ENCODE measurements at regions not wholly inside any gene's neighbourhood (a gene's known extent, or its start where the extent isn't known, plus 50 kb on each side); places are given as distances from the start of the nearest gene placed in this dataset.
"Not testable (repeated sequence)": the region's sequence is repeated elsewhere in the genome, so short reads cannot be mapped to it uniquely, and the experiment has no call there.

DNA sequence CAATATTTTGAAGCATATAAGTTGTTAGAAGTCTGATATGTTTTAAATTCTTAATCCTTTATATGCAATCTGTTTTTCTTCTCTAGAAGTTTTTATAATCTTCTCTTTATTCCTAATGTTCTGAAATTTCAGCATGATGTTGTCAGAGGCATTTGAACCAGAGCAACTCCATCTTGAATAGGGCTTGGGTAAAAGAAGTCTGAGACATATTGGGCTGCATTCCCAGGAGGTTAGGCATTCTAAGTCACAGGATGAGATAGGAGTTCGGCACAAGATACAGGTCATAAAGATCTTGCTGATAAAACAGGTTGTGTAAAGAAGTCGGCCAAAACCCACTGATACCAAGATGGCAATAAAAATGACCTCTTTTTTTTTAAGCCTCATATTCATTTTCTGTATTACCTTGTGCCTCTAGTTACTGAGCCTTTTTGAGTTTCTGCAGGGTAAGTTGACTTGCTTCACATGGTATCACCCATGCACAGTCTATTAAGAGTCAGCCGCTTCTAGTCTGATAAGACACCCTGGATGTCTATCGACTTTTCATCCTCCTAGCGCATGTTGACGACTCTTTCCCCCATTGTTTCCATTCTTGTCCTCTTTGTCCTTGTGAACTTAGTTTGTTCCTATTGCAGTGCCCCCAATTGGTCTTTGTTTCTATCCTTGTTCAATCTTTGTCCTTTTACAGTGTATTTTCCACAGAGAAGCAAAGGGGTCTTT is 80.8 kb upstream of the RNU6-1 start:
- DNase-seq (ENCODE audit: low read depth): no peak

DNA sequence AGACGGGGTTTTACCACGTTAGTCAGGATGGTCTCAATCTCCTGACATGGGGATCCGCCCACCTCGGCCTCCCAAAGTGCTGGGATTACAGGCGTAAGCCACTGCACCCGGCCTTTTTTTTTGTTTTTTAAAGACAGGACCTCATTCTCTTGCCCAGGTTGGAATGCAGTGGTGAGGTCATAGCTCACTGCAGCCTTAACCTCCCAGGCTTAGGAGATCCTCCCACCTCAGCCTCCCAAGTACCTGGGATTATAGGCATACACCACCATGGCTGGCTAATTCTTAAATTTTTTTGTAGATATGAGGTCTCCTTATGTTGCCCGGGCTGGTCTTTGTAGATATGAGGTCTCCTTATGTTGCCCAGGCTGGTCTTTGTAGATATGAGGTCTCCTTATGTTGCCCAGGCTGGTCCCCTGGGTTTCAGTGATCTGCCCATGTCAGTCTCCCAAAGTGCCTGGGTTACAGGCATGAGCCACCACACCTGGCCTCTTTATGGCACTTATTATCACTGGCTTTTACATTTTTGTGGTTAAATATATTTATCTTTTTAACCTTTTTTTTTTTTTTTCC is 82.3 kb upstream of the RNU6-1 start:
- DNase-seq (ENCODE audit: low read depth): no peak

DNA sequence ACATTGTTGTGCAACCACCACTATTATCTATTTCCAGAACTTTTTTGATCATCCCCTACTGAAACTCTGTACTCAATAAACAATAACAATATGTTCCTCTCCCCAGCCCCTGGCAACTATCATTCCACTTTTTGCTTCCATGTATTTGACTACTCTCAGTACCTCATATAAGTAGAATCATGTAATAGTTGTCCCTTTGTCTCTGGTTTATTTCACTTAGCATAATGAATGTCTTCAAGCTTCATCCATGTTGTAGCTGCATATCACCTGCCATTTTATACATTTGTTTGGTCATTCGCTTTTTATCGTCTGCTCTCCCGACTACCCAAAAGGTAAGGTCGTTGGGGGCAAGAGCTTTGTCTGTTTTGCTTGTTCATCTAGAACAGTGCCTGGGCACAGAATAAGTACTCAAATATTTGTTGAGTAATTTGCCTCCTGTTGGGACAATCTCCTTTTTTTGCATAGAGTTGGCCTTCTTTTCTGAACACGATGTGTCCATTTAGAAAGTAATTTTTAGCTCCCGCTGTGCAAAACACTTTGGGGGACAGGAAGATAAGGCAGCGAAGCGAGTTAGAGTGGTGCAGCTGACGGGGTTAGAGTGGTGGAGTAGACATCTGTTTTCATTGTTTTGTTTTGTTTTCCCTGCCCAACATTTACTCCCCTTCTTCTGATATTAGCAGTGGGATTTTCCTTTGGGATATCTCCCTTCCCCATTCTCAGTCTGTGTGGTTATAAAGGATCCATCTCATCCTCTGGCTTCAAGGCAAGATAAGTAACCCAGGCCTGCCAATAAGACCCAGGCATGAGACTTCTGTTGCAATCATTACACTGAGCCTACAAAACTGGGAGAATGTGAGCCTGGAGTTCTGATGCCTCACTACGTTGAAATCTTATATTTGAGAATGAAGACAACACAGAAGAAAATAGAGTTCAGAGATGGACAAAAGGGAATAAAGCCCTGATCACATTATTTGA is 83.4 kb upstream of the RNU6-1 start:
- DNase-seq (ENCODE audit: low read depth): no peak

DNA sequence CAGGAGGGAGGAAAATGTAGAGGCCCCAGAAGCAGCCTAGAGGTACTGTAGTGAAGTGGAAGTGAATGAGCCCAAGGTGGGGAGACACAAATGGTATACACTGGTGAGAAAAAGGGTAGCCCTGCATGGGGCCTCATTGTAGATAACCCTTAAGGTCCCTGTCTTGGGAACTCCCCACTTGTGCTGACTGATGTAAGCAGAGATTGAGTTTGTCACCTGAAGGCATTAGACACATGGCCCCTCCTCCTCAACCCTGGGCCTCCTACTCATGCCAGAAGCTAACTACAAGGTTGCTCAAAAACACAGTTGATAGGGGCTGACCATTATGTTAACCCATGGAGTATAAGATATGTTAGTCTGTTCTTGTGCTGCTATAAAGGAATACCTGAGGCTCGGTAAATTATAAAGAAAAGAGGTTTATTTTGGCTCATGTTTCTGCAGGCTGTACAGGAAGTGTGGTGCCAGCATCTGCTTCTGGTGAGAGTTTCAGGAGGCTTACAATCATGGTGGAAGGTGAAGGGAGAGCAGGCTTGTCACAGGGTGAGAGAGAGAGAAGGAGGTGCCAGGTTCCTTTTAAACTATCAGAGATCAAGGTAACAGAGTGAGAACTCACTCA is 84.6 kb upstream of the RNU6-1 start:
- DNase-seq (ENCODE audit: low read depth): no peak

DNA sequence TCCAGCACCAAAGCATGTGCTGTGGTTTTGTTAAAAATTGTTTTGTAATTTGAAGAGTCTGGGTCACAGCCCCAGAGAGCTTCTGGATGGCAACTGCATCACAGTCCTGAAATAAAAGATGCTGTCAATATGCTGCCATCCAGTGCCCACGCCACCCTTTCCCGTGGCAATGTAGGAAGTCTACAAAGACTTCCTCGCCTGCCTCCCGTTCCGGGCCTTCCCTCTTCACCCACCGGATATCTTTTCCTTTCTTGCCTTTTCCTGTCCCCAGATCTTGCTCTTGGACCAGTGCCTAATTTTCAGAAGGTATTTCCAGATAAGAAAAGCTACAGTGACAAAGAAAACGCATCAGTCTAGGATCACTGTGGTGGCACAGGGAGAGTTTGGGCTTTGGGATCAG is 85.3 kb upstream of the RNU6-1 start:
- DNase-seq (ENCODE audit: low read depth): no peak

DNA sequence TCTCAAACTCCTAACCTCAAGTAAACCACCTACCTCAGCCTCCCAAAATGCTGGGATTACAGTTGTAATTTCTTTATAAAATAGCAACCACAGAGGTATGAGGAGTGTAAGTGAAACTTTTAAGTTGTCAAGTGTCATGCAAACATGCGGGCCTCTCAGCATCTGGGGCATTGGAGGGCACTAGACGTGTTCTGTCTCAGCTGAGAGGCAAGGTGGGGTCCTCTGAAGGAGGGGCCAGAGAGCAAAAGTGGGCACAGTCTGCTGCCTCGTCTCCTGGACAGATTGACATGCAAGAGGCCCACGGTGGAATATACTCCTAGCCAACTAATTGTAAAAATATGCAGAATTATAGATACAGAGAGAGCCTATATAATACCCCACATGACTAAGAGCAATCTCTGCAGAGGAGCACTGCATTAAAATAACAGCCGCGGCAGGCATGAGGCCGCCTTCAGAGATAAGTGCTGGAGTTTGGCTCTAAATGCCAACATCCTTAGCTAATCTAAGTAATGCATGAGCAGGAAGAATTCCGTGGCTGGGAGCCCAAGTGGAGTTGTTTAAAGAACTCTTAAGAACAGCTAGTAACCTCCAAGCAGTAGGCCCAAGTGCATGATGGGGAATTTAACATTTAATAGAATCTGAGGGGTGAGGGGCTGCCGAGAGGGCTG is 87.8 kb upstream of the RNU6-1 start:
- DNase-seq (ENCODE audit: low read depth): peak; percentile 76

DNA sequence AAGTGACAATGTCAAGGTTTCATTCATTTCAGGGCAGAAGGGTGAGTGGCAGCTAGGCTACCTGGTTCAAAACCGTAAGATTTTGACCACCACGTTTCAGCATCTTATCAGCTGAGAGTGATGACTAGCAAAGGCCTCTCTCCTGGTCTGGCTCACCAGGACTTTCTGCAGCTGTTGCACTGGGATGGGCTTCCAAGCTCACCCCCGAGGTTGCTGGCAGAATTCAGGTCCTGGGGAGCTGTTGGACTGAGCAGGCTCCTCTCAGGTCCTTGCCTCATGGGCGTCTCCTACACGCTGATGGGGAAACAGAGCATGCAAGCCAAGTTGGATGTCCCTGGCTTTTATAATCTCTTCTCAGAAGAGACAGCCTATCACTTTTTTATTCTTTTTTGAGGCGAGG is 88.8 kb upstream of the RNU6-1 start:
- DNase-seq (ENCODE audit: low read depth): no peak

DNA sequence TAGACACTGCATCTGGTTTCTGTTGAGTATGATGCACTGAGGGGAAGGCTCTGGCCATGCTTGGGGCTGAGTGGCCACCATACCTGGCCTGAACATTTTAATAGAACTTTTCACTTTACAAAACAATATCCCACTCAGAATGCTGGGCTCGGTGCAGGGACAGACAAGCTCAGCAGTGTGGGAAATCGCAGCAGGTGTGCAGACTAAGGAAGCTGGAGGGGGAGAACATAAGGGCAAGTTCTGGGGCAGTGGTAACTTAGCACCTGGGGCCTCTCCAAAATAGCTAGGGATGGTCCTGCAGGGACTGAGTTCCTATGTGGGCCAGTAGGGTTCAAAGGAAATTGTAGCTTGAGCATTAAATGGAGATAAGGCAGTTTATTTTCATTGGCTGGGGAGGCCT is 90.9 kb upstream of the RNU6-1 start:
- DNase-seq (ENCODE audit: low read depth): no peak

DNA sequence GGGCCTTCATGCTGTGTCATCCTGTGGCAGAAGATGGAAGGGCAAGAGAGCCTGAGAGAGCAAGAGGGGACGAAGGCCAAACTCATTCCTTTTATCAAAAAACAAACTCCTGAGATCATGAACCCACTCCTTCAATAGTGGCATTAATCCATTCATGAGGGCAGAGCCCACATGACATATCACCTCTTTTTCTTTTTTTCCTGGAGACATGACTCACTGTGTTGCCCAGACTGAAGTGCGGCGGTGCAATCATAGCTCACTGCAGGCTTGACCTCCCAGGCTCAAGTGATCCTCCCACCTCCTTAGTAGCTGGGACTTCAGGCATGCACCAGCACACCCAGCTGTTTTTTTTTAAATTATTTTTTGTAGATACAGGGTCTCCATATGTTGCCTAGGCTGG is 92.0 kb upstream of the RNU6-1 start:
- peak; percentile 63 for DNase-seq (ENCODE audit: low read depth)

DNA sequence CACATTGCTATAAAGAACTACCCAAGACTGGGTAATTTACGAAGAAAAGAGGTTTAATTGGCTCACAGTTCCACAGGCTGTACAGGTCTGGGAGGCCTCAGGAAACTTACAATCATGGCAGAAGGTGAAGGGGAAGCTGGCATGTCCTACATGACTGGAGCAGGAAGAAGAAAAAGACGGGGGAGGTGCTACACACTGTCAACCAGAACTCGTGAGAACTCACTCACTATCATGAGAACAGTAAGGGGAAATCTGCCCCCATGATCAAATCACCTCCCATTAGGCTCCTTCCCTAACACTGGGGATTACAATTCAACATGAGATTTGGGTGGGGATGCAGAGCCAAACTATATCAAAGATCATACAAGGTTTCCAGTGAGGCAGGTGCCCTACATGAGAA is 94.3 kb upstream of the RNU6-1 start:
- not testable (repeated sequence) for DNase-seq (ENCODE audit: low read depth)

DNA sequence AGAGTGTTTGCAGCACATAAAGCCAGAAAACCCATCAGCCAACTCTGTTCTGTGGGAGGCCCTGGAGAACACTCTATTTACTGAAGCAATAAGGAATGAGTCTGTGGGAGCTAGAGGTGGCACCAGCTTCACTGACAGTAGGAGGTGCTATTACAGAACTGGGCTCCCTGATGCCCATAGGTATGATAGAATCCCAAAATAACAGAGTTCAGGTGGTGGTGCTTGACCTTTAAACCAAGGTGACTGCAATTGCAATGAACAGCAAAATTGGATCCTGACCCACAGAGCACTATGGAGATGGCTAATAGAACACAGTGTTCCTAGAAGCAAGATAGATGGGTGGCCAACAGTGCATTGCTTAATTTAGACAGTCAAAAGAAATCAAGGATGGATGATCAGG is 95.4 kb upstream of the RNU6-1 start:
- DNase-seq (ENCODE audit: low read depth): no peak

DNA sequence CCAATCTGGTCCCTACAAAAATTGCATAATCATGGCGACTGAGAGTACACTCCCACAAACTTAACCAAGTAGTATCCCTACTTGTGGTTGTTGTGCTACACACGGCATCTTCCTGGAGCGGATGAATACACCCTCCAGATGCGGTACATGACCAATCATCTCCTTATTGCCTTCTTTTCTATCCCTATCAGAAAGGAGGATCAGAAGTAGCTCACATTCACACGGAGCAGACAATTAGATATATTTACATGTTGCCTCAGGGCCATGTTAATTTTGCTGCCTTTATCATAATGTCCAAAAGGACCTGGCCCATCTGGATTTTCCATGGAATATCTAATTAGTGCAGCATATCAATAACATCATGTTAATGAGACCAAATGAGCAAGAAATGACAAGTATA is 96.4 kb upstream of the RNU6-1 start:
- DNase-seq (ENCODE audit: low read depth): no peak

DNA sequence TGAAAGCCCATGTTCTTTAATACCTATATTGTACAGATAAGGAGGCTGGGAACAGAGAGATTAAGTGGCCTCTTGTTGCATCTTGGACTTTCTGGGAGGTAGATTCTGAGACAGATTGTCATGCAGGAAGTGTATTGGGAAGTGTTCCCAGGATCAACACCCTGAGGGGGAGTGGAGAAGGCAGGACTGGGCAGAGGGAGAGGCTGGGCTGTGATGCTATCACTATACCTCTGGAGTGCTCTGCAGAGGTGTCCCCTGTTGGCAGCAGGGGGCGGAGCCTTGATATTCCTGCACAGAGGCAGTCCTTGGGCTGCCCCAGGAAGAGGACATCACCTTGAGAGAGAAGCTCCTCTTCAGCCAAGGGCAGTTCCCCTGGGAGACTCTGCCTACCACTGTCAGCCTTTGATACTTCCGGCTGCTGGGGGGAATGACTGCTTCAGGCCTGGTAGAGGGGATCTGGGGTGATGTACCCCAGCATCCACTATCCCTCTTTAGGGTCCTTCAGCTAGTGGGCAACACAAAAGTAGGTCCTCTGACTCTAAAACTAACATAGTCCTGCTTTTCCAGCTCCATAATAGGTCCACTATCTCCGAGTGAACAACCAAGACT is 97.4 kb upstream of the RNU6-1 start:
- peak; percentile 74 for DNase-seq (ENCODE audit: low read depth)

DNA sequence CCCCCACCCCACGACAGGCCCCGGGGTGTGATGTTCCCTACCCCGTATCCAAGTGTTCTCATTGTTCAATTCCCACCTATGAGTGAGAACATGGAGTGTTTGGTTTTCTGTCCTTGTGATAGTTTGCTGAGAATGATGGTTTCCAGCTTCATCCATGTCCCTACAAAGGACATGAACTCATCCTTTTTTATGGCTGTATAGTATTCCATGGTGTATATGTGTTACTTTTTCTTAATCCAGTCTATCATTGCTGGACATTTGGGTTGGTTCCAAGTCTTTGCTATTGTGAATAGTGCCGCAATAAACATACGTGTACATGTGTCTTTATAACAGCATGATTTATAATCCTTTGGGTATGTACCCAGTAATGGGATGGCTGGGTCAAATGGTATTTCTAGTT is 99.3 kb upstream of the RNU6-1 start:
- not testable (repeated sequence) for DNase-seq (ENCODE audit: low read depth)

DNA sequence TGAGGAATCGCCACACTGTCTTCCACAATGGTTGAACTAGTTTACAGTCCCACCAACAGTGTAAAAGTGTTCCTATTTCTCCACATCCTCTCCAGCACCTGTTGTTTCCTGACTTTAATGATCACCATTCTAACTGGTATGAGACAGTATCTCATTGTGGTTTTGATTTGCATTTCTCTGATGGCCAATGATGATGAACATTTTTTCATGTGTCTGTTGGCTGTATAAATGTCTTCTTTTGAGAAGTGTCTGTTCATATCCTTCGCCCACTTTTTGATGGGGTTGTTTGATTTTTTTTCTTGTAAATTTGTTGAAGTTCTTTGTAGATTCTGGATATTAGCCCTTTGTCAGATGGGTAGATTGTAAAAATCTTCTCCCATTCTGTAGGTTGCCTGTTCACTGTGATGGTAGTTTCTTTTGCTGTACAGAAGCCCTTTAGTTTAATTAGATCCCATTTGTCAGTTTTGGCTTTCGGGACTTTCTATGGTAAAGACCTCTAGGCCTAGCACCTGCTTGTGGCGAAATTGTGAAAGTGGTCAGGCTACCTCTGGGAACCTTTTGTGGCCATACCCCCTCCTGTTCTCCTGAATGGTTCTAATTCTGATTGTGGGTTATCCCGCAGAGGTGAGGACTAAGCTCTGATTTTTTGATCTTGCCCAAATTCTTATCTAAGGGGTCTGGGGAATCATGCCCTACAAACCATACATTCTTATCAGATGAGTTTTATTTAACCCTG is 99.9 kb upstream of the RNU6-1 start:
- DNase-seq (ENCODE audit: low read depth): not testable (repeated sequence)

DNA sequence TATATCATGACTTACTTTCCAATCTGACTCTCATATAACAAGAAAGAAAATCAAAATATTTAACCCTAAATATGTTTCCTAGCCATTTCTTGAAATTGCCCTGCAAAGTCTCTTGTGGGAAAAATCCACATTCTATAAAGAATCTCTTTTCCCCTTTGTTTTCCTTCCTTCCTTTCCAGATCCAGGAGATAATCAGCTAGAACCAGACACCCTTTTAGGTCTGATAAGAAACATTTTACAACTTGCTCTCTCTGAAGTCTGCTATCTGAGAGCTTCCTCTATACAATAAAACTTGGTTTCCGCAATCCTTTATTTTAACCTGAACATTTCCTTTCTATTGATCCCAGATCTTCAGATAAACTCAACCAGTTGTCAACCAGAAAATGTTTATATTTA is 100.5 kb upstream of the RNU6-1 start:
- no peak for DNase-seq (ENCODE audit: low read depth)

DNA sequence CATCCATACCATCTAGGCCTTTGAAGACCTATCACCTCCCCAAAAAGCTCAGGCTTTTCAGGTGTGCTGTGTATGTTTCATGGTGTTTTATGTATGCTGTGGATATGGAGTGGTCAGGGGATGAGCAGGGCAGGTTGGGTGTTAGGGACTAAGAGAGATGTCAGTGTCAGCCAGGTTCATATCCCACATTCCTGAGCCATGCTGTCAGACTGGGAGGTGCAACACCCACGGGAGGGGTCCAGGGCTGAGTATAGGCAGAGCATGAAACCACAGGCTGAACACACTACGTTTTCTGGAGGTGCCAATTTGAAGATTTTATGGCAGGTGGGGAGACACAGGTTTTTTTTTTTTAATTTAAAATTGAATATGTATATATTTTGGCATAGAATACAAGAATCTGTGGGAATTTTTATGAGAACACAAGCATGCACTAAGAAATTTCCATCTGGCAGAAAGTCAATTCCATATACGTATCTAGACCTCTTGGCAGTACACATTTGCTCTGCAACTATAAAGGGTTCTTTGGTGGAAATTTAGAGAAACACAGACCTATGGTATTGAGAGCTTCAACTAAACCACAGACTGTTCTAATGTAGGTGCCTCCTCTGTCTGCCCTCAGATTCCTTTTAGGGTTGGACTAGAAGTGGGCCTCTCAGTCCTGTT is 101.9 kb upstream of the RNU6-1 start:
- DNase-seq (ENCODE audit: low read depth): peak; percentile 72

DNA sequence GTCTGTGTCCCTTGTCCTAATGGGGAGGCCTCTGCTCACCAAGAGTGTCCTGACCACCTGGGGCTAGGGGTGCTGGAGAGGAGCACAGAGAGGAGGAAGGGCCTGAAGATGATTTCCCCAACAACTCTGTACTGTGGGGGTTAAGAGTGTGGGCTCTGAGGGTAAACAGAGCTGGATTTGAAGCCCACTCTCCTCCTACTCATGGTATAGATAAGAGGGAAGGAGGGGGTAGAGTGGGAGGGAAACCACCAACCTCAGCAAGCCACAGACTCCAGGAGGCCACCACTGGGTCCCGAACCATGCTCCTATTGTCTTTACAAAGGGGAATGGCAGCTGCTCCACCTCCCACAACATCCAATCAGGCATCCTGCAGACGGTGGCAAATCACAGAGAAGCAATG is 103.6 kb upstream of the RNU6-1 start:
- no peak for DNase-seq (ENCODE audit: low read depth)

DNA sequence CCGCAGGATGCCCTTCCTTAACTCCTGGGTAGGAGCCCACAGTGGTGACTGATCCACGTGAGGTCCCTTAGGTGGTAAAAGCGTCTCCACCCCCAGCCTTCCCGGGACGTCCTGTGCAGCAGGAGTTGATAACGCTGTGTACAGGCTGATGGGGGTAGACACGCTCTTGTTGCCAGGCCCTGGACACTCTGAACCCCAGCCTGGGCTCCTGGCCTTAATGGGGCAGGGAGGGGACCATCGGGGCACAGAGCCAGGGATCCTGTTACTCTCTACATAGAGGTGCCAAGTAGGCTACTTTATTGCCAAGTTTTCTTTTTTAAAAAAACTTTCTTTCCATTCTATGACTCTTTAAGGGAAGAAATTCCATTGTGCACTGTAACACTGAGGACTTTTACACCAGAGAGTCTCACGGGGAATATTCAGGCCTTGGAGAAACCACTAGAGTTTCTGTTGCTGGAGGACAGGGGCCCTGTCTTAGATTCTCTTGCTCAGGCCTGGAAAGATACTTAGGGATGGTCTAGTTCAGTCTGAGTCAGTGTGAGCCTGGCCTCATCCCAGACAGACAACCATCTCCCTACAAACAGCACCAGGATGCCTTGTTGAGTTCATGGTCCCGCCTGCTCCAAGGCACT is 104.3 kb upstream of the RNU6-1 start:
- DNase-seq (ENCODE audit: low read depth): no peak

DNA sequence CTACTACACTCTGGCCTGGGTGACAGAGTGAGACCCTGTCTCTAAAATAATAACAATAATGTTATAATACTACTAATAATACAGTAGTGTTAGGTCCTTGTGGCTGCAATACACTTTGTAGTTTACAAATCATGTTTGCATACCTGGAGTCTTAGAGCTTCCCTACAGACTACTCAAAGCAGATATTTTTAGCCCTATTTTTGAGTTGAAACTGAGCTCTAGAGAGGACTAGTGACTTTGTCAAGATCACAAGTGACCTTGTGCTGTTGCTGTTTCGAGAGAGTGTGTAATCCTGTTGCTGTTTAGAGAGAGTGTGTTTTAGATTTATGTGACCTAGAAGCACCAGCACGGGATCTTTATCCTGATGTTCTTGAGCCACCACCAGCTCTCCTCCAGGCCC is 105.3 kb upstream of the RNU6-1 start:
- DNase-seq (ENCODE audit: low read depth): no peak
